HEK293 (cell line): ENCODE measurements at regions not wholly inside any gene's neighbourhood (a gene's known extent, or its start where the extent isn't known, plus 50 kb on each side); places are given as distances from the start of the nearest gene placed in this dataset.

Experiments
- CTCF ChIA-PET: fragments of 350-600 bp; formaldehyde crosslinking; extraction: SDS; loops from one replicate; lab custom pipeline; 2021; ENCODE audit warnings: antibody characterized with exemption; lab: Yijun Ruan, JAX
- POLR2A ChIA-PET: fragments of 300-600 bp; formaldehyde crosslinking; extraction: SDS; loops from one replicate; lab custom pipeline; 2020; ENCODE audit warnings: antibody characterized with exemption, inconsistent platforms; lab: Yijun Ruan, JAX
- H3K27ac ChIP-seq: fragments of 200-500 bp; sonication (Bioruptor generic); 2 replicates; pipeline ENCODE4 v1.5.1; 2014; ENCODE audit warnings: low read depth, low read length, control low read depth, inconsistent platforms; ENCODE audit errors: extremely low read depth
- H3K36me3 ChIP-seq, 2 experiments: fragments of 200-500 bp in 1 of 2; sonication (Bioruptor generic) in 1 of 2; 1 replicate in 1 of 2; 2 replicates in 1 of 2; pipeline ENCODE4 v1.5.1; 2014 to 2017; ENCODE audit warnings: inconsistent platforms in 2 of 2, low read length in 2 of 2; ENCODE audit not compliant: control insufficient read depth in 2 of 2, insufficient read depth in 1 of 2
- H3K4me1 ChIP-seq: fragments of 200-500 bp; sonication (Bioruptor generic); 2 replicates; pipeline ENCODE4 v1.5.1; 2014; ENCODE audit warnings: mild to moderate bottlenecking, low read length, inconsistent platforms; ENCODE audit not compliant: control insufficient read depth, insufficient read depth
- H3K4me3 ChIP-seq: 2 replicates; pipeline ENCODE4 v1.5.1; 2011; ENCODE audit warnings: low read depth, mild to moderate bottlenecking, control low read depth, low read length, moderate library complexity
- H3K9me3 ChIP-seq: fragments of 200-500 bp; sonication (Bioruptor generic); 2 replicates; pipeline ENCODE4 v1.5.1; 2014; ENCODE audit warnings: low read depth, low read length, inconsistent platforms; ENCODE audit not compliant: control insufficient read depth, insufficient read depth
- BCL11A ChIP-seq: fragments of 450-650 bp; formaldehyde crosslinking; IDR thresholded peaks from 2 replicates; pipeline ENCODE4 v1.5.1; 2016; ENCODE audit warnings: low read depth, missing biosample characterization, missing genetic modification characterization
- FEZF1 ChIP-seq: fragments of 450-650 bp; formaldehyde crosslinking; IDR thresholded peaks from 2 replicates; pipeline ENCODE4 v1.5.1; 2016; ENCODE audit warnings: missing biosample characterization, missing genetic modification characterization
- WT1 ChIP-seq: fragments of 450-650 bp; formaldehyde crosslinking; IDR thresholded peaks from 2 replicates; pipeline ENCODE4 v1.5.1; 2016; ENCODE audit warnings: missing biosample characterization, missing genetic modification characterization
- ZIC2 ChIP-seq: fragments of 450-650 bp; formaldehyde crosslinking; IDR thresholded peaks from 2 replicates; pipeline ENCODE4 v1.5.1; 2016; ENCODE audit warnings: missing biosample characterization, missing genetic modification characterization
- ZNF112 ChIP-seq: fragments of 450-650 bp; formaldehyde crosslinking; IDR thresholded peaks from 2 replicates; pipeline ENCODE4 v1.5.0; 2017; ENCODE audit warnings: missing biosample characterization, missing genetic modification characterization
- ZNF138 ChIP-seq: fragments of 450-650 bp; formaldehyde crosslinking; IDR thresholded peaks from 2 replicates; pipeline ENCODE4 v1.5.1; 2016; ENCODE audit warnings: missing biosample characterization, missing genetic modification characterization, borderline replicate concordance
- ZNF426 ChIP-seq: fragments of 450-650 bp; formaldehyde crosslinking; IDR thresholded peaks from 2 replicates; pipeline ENCODE4 v1.5.1; 2017; ENCODE audit warnings: missing biosample characterization, missing genetic modification characterization, mild to moderate bottlenecking, inconsistent platforms, moderate library complexity
- ZNF529 ChIP-seq: fragments of 450-650 bp; formaldehyde crosslinking; IDR thresholded peaks from 2 replicates; pipeline ENCODE4 v1.5.1; 2017; ENCODE audit warnings: missing genetic modification characterization, missing biosample characterization; ENCODE audit not compliant: insufficient replicate concordance
- ZNF664 ChIP-seq: fragments of 450-650 bp; formaldehyde crosslinking; IDR thresholded peaks from 2 replicates; pipeline ENCODE4 v1.5.1; 2016; ENCODE audit warnings: missing biosample characterization, missing genetic modification characterization
- ZNF792 ChIP-seq: fragments of 450-650 bp; formaldehyde crosslinking; IDR thresholded peaks from 2 replicates; pipeline ENCODE4 v1.5.1; 2016; ENCODE audit warnings: missing biosample characterization, missing genetic modification characterization
- TF ChIP-seq, protein P1 (sequence below): fragments of 450-650 bp; formaldehyde crosslinking; IDR thresholded peaks from 2 replicates; pipeline ENCODE4 v1.5.1; 2017; ENCODE audit warnings: missing biosample characterization, missing genetic modification characterization
- TF ChIP-seq, protein P2 (sequence below): fragments of 450-650 bp; formaldehyde crosslinking; IDR thresholded peaks from 2 replicates; pipeline ENCODE4 v1.5.1; 2016; ENCODE audit warnings: missing biosample characterization, missing genetic modification characterization
- TF ChIP-seq, protein P3 (sequence below): fragments of 450-650 bp; formaldehyde crosslinking; IDR thresholded peaks from 2 replicates; pipeline ENCODE4 v1.5.1; 2016; ENCODE audit warnings: missing biosample characterization, missing genetic modification characterization
- TF ChIP-seq, protein P4 (sequence below): fragments of 450-650 bp; formaldehyde crosslinking; IDR thresholded peaks from 2 replicates; pipeline ENCODE4 v1.5.1; 2016; ENCODE audit warnings: missing biosample characterization, missing genetic modification characterization
- TF ChIP-seq, protein P5 (sequence below): fragments of 450-650 bp; formaldehyde crosslinking; IDR thresholded peaks from 2 replicates; pipeline ENCODE4 v1.5.1; 2016; ENCODE audit warnings: missing biosample characterization, missing genetic modification characterization

DNA sequence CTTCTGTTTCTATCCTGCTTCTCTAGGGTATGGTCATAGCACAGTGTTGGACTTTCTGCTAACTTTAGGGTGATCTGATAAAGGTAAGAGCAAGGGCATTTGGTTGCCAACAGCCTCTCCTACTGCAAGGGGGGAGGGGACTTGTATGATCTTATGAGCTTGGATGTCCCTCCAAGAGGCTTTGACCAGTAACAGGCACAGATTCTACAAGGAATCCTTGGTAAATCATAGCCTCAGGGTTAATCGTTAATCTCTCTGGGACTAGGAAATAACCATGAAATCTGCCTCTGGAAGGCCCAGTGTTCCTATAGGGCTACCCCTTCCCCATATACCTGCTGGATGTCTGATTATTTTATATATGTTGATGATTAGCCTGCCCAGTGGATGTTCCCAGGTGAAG, 134.8 kb upstream of the TNFSF4 start:
- Histone ChIP-seq H3K27ac (no peak overlapping the region), H3K36me3 (no peaks in the 10 kb centered on the region), H3K4me3 (no peak overlapping the region), H3K4me1 (no peaks in the 10 kb centered on the region), H3K9me3 (no peaks in the 10 kb centered on the region)
- CTCF ChIA-PET = no interaction called here
- TF ChIP-seq WT1 (tag by site-specific recombination) (no peak), BCL11A (tag by site-specific recombination) (no peak)
- TF ChIP-seq, protein P1, sequence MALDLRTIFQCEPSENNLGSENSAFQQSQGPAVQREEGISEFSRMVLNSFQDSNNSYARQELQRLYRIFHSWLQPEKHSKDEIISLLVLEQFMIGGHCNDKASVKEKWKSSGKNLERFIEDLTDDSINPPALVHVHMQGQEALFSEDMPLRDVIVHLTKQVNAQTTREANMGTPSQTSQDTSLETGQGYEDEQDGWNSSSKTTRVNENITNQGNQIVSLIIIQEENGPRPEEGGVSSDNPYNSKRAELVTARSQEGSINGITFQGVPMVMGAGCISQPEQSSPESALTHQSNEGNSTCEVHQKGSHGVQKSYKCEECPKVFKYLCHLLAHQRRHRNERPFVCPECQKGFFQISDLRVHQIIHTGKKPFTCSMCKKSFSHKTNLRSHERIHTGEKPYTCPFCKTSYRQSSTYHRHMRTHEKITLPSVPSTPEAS (tag by site-specific recombination) = no peak
- TF ChIP-seq, protein P2, sequence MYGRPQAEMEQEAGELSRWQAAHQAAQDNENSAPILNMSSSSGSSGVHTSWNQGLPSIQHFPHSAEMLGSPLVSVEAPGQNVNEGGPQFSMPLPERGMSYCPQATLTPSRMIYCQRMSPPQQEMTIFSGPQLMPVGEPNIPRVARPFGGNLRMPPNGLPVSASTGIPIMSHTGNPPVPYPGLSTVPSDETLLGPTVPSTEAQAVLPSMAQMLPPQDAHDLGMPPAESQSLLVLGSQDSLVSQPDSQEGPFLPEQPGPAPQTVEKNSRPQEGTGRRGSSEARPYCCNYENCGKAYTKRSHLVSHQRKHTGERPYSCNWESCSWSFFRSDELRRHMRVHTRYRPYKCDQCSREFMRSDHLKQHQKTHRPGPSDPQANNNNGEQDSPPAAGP (tag by site-specific recombination) = no peak
- POLR2A ChIA-PET = no interaction called here

DNA sequence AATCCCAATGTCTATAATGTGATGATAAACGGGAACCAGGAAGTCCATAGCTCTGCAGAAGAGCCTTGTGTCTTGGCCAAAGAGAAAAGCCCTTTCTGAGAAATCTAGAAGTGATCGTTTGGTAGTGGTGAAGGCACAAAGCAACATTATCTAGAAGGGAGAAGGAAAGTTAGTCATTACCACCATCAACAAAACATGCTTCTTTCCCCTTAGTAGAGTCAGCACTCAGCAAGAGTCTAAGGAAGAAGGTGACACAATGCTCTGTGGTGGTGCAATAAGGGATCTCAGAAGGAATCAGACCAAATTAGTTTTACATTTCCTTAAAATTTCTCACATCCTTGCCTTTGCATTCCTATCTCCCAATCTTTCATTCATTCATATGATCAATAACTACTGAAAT, 134.4 kb upstream of the PRDX6 start:
- ChIA-PET CTCF (no interaction called here), POLR2A (no interaction called here)
- Histone ChIP-seq H3K4me3 (no peak overlapping the region), H3K36me3 (no peaks in the 10 kb centered on the region), H3K4me1 (no peaks in the 10 kb centered on the region), H3K27ac (no peak overlapping the region), H3K9me3 (no peaks in the 10 kb centered on the region)
- no peak for TF ChIP-seq ZNF426 (tag by site-specific recombination)
- no peak for TF ChIP-seq ZNF112 (tag by site-specific recombination)
- TF ChIP-seq, protein P3, sequence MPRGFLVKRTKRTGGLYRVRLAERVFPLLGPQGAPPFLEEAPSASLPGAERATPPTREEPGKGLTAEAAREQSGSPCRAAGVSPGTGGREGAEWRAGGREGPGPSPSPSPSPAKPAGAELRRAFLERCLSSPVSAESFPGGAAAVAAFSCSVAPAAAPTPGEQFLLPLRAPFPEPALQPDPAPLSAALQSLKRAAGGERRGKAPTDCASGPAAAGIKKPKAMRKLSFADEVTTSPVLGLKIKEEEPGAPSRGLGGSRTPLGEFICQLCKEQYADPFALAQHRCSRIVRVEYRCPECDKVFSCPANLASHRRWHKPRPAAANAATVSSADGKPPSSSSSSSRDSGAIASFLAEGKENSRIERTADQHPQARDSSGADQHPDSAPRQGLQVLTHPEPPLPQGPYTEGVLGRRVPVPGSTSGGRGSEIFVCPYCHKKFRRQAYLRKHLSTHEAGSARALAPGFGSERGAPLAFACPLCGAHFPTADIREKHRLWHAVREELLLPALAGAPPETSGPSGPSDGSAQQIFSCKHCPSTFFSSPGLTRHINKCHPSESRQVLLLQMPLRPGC (tag by site-specific recombination) = no peak
- TF ChIP-seq FEZF1 (tag by site-specific recombination) = no peak
- no peak for TF ChIP-seq ZNF792 (tag by site-specific recombination)
- TF ChIP-seq, protein P4, sequence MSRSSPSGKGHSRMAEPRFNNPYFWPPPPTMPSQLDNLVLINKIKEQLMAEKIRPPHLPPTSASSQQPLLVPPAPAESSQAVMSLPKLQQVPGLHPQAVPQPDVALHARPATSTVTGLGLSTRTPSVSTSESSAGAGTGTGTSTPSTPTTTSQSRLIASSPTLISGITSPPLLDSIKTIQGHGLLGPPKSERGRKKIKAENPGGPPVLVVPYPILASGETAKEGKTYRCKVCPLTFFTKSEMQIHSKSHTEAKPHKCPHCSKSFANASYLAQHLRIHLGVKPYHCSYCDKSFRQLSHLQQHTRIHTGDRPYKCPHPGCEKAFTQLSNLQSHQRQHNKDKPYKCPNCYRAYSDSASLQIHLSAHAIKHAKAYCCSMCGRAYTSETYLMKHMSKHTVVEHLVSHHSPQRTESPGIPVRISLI (tag by site-specific recombination) = no peak
- no peak for TF ChIP-seq ZNF138 (tag by site-specific recombination)
- no peak for TF ChIP-seq ZNF664 (tag by site-specific recombination)
- TF ChIP-seq, protein P5, sequence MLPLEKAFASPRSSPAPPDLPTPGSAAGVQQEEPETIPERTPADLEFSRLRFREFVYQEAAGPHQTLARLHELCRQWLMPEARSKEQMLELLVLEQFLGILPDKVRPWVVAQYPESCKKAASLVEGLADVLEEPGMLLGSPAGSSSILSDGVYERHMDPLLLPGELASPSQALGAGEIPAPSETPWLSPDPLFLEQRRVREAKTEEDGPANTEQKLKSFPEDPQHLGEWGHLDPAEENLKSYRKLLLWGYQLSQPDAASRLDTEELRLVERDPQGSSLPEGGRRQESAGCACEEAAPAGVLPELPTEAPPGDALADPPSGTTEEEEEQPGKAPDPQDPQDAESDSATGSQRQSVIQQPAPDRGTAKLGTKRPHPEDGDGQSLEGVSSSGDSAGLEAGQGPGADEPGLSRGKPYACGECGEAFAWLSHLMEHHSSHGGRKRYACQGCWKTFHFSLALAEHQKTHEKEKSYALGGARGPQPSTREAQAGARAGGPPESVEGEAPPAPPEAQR (tag by site-specific recombination) = no peak
- TF ChIP-seq ZIC2 (tag by site-specific recombination) = no peak
- no peak for TF ChIP-seq ZNF529 (tag by site-specific recombination)
